ENCODE measurements at regions not wholly inside any gene's neighbourhood (a gene's known extent, or its start where the extent isn't known, plus 50 kb on each side); places are given as distances from the start of the nearest gene placed in this dataset.

GRCh38 chr16:87002717-87003413 is 314.3 kb downstream of the C16orf95 start:
- H3K36me3 ChIP-seq (ENCODE audit: insufficient read depth, low read length), result no peaks in the 10 kb centered on the region
- TF ChIP-seq EZH2phosphoT487 (IDR thresholded peaks at IDR 0.05; ENCODE audit: borderline replicate concordance, low read depth, low read length), result no peak
- TF ChIP-seq CTCF (conservative IDR thresholded peaks at IDR 0.05; ENCODE audit: low read length), result no peak
- H3K4me2 ChIP-seq (ENCODE audit: low read length), result no peak overlapping the region
- H4K20me1 ChIP-seq (ENCODE audit: insufficient read depth, low read length), result no peaks in the 10 kb centered on the region
- DNase-seq (ENCODE audit: low spot score), result no peak
- CTCF ChIA-PET (ENCODE audit: unreplicated experiment), result no interaction called here
- H3K27ac ChIP-seq (ENCODE audit: low read depth, low read length, poor library complexity, severe bottlenecking), result no peak overlapping the region
- H2AFZ ChIP-seq (ENCODE audit: low read length), result no peak overlapping the region
- no peaks in the 10 kb centered on the region for H3K79me2 ChIP-seq (ENCODE audit: insufficient read depth, low read depth, low read length)
- H3K4me1 ChIP-seq (ENCODE audit: insufficient read depth, low read length, poor library complexity, severe bottlenecking), result no peaks in the 10 kb centered on the region
- H3K4me3 ChIP-seq (ENCODE audit: low read depth, low read length, poor library complexity, severe bottlenecking), result no peak overlapping the region
- intact Hi-C loops (cut with micrococcal nuclease; ENCODE audit: unreplicated experiment), result no loop called here
- no peaks in the 10 kb centered on the region for H3K9me3 ChIP-seq (ENCODE audit: low read length)
- no peaks in the 10 kb centered on the region for H3K9me2 ChIP-seq (ENCODE audit: insufficient read depth, low read length)
- POLR2A ChIA-PET, result no interaction called here
- no TSS peak for BruUV-seq (replicated peaks)

GRCh38 chr16:87003414-87003755 is 313.8 kb downstream of the C16orf95 start:
- no peak overlapping the region for H3K4me2 ChIP-seq (ENCODE audit: low read length)
- intact Hi-C loops (cut with micrococcal nuclease; ENCODE audit: unreplicated experiment), result no loop called here
- no peak for TF ChIP-seq CTCF (conservative IDR thresholded peaks at IDR 0.05; ENCODE audit: low read length)
- no peak for TF ChIP-seq EZH2phosphoT487 (IDR thresholded peaks at IDR 0.05; ENCODE audit: borderline replicate concordance, low read depth, low read length)
- H3K79me2 ChIP-seq (ENCODE audit: insufficient read depth, low read depth, low read length), result no peaks in the 10 kb centered on the region
- no peak overlapping the region for H3K4me3 ChIP-seq (ENCODE audit: low read depth, low read length, poor library complexity, severe bottlenecking)
- POLR2A ChIA-PET, result no interaction called here
- H3K9me2 ChIP-seq (ENCODE audit: insufficient read depth, low read length), result no peaks in the 10 kb centered on the region
- H2AFZ ChIP-seq (ENCODE audit: low read length), result no peak overlapping the region
- no peaks in the 10 kb centered on the region for H4K20me1 ChIP-seq (ENCODE audit: insufficient read depth, low read length)
- DNase-seq (ENCODE audit: low spot score), result no peak
- H3K4me1 ChIP-seq (ENCODE audit: insufficient read depth, low read length, poor library complexity, severe bottlenecking), result no peaks in the 10 kb centered on the region
- H3K9me3 ChIP-seq (ENCODE audit: low read length), result no peaks in the 10 kb centered on the region
- no peaks in the 10 kb centered on the region for H3K36me3 ChIP-seq (ENCODE audit: insufficient read depth, low read length)
- CTCF ChIA-PET (ENCODE audit: unreplicated experiment), result no interaction called here
- no peak overlapping the region for H3K27ac ChIP-seq (ENCODE audit: low read depth, low read length, poor library complexity, severe bottlenecking)
- BruUV-seq (replicated peaks), result no TSS peak

- no peaks in the 10 kb centered on the region for H3K9me2 ChIP-seq (ENCODE audit: insufficient read depth, low read length)
- H3K9me3 ChIP-seq (ENCODE audit: low read length), result no peaks in the 10 kb centered on the region
- no peak overlapping the region for H2AFZ ChIP-seq (ENCODE audit: low read length)
- TF ChIP-seq EZH2phosphoT487 (IDR thresholded peaks at IDR 0.05; ENCODE audit: borderline replicate concordance, low read depth, low read length), result no peak
- TF ChIP-seq CTCF (conservative IDR thresholded peaks at IDR 0.05; ENCODE audit: low read length), result no peak
- no peaks in the 10 kb centered on the region for H3K79me2 ChIP-seq (ENCODE audit: insufficient read depth, low read depth, low read length)
- no peak overlapping the region for H3K4me2 ChIP-seq (ENCODE audit: low read length)
- no peak overlapping the region for H3K27ac ChIP-seq (ENCODE audit: low read depth, low read length, poor library complexity, severe bottlenecking)
- intact Hi-C loops (cut with micrococcal nuclease; ENCODE audit: unreplicated experiment), result no loop called here
- H3K4me1 ChIP-seq (ENCODE audit: insufficient read depth, low read length, poor library complexity, severe bottlenecking), result no peaks in the 10 kb centered on the region
- no peaks in the 10 kb centered on the region for H3K36me3 ChIP-seq (ENCODE audit: insufficient read depth, low read length)
- DNase-seq (ENCODE audit: low spot score), result no peak
- POLR2A ChIA-PET, result no interaction called here
- H3K4me3 ChIP-seq (ENCODE audit: low read depth, low read length, poor library complexity, severe bottlenecking), result no peak overlapping the region
- no peaks in the 10 kb centered on the region for H4K20me1 ChIP-seq (ENCODE audit: insufficient read depth, low read length)
- CTCF ChIA-PET (ENCODE audit: unreplicated experiment), result interaction anchor here (0.6 kb wide), 1 partner anchor 41 kb away, joined by 3 read pairs; no protein-coding TSS in a partner anchor
- no TSS peak for BruUV-seq (replicated peaks)
These were observed 311.2 kb downstream of the C16orf95 start for GRCh38 chr16:87006021-87006420.

All from OCI-LY7 (cell line).